ENCODE measurements at regions not wholly inside any gene's neighbourhood (a gene's known extent, or its start where the extent isn't known, plus 50 kb on each side); places are given as distances from the start of the nearest gene placed in this dataset.
"Not testable (repeated sequence)": the region's sequence is repeated elsewhere in the genome, so short reads cannot be mapped to it uniquely, and the experiment has no call there.

GRCh38 chr9:24135072-24135471 lies 309.0 kb upstream of the ELAVL2 start:
- TF ChIP-seq, protein P1, sequence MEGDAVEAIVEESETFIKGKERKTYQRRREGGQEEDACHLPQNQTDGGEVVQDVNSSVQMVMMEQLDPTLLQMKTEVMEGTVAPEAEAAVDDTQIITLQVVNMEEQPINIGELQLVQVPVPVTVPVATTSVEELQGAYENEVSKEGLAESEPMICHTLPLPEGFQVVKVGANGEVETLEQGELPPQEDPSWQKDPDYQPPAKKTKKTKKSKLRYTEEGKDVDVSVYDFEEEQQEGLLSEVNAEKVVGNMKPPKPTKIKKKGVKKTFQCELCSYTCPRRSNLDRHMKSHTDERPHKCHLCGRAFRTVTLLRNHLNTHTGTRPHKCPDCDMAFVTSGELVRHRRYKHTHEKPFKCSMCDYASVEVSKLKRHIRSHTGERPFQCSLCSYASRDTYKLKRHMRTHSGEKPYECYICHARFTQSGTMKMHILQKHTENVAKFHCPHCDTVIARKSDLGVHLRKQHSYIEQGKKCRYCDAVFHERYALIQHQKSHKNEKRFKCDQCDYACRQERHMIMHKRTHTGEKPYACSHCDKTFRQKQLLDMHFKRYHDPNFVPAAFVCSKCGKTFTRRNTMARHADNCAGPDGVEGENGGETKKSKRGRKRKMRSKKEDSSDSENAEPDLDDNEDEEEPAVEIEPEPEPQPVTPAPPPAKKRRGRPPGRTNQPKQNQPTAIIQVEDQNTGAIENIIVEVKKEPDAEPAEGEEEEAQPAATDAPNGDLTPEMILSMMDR (optimal IDR thresholded peaks at IDR 0.05 in 1 of 3, IDR thresholded peaks at IDR 0.05 in 1 of 3, conservative IDR thresholded peaks at IDR 0.05 in 1 of 3; ENCODE audit: extremely low read depth in 1 of 3, insufficient read depth in 2 of 3, low read length in 3 of 3) = not testable (repeated sequence)
- TF ChIP-seq EZH2 (IDR thresholded peaks at IDR 0.05; ENCODE audit: low read length) = not testable (repeated sequence)
